Occipital lobe (tissue), 1 donor: ENCODE measurements at regions not wholly inside any gene's neighbourhood (a gene's known extent, or its start where the extent isn't known, plus 50 kb on each side); places are given as distances from the start of the nearest gene placed in this dataset.

Experiments
- DNase-seq: peaks from one replicate; lab custom pipeline; 2025; lab: John Stamatoyannopoulos, UW

- DNase-seq: no peak
Measured at GRCh38 chr21:38654580-38654979, 151.1 kb upstream of the ETS2 start.

GRCh38 chr21:38658511-38658910, 147.2 kb upstream of the ETS2 start:
- DNase-seq: no peak

GRCh38 chr21:38659936-38660332, 145.8 kb upstream of the ETS2 start:
- DNase-seq: no peak

- no peak for DNase-seq
Measured at GRCh38 chr21:38660333-38661196, 145.2 kb upstream of the ETS2 start.

- DNase-seq: no peak
Measured at GRCh38 chr21:38661197-38661871, 144.4 kb upstream of the ETS2 start.

GRCh38 chr21:38661889-38662568, 143.7 kb upstream of the ETS2 start:
- no peak for DNase-seq

- no peak for DNase-seq
Measured at GRCh38 chr21:38663282-38663681, 142.4 kb upstream of the ETS2 start.

- DNase-seq: no peak
Measured at GRCh38 chr21:38664315-38664714, 141.4 kb upstream of the ETS2 start.

GRCh38 chr21:38664841-38665240, 140.9 kb upstream of the ETS2 start:
- DNase-seq: no peak

- DNase-seq: no peak
Measured at GRCh38 chr21:38667291-38667870, 138.3 kb upstream of the ETS2 start.

- DNase-seq: no peak
Measured at GRCh38 chr21:38668067-38668466, 137.7 kb upstream of the ETS2 start.

- DNase-seq: no peak
Measured at GRCh38 chr21:38668541-38668940, 137.2 kb upstream of the ETS2 start.

- DNase-seq: no peak
Measured at GRCh38 chr21:38669186-38669585, 136.5 kb upstream of the ETS2 start.

GRCh38 chr21:38670861-38671260, 134.9 kb upstream of the ETS2 start:
- no peak for DNase-seq

GRCh38 chr21:38671773-38672172, 134.0 kb upstream of the ETS2 start:
- DNase-seq: no peak

- no peak for DNase-seq
Measured at GRCh38 chr21:38675182-38675824, 130.4 kb upstream of the ETS2 start.

GRCh38 chr21:38678827-38679226, 126.9 kb upstream of the ETS2 start:
- DNase-seq: no peak

GRCh38 chr21:38679534-38679933, 126.2 kb upstream of the ETS2 start:
- no peak for DNase-seq

GRCh38 chr21:38680401-38680800, 125.3 kb upstream of the ETS2 start:
- no peak for DNase-seq

- no peak for DNase-seq
Measured at GRCh38 chr21:38683222-38683621, 122.5 kb upstream of the ETS2 start.

- DNase-seq: no peak
Measured at GRCh38 chr21:38688068-38688467, 117.7 kb upstream of the ETS2 start.

- no peak for DNase-seq
Measured at GRCh38 chr21:38691631-38692030, 114.1 kb upstream of the ETS2 start.
